Thyroid gland (tissue), 4 donors: ENCODE measurements at regions not wholly inside any gene's neighbourhood (a gene's known extent, or its start where the extent isn't known, plus 50 kb on each side); places are given as distances from the start of the nearest gene placed in this dataset.

ENCODE experiments used
- DNase-seq, 2 donors: peaks; one replicate each; pipeline ENCODE4 v3.0.0-alpha.2; 2019
- H3K27ac ChIP-seq, 3 donors: fragments of 200-600 bp; sonication (generic); 1 replicate in 2 of 3; 2 replicates in 1 of 3; pipeline ENCODE4 v1.5.1; 2016 to 2019; ENCODE audit warnings: mild to moderate bottlenecking in 1 of 3, moderate library complexity in 1 of 3
- H3K27me3 ChIP-seq: fragments of 200-600 bp; sonication (generic); one replicate; pipeline ENCODE4 v1.5.1; 2019
- H3K36me3 ChIP-seq, 2 donors: fragments of 200-600 bp; sonication (generic); one replicate each; pipeline ENCODE4 v1.5.1; 2016 to 2019
- H3K4me1 ChIP-seq, 2 donors: fragments of 200-600 bp; sonication (generic); one replicate each; pipeline ENCODE4 v1.5.1; 2017 to 2019
- H3K4me3 ChIP-seq, 3 donors: fragments of 200-600 bp; sonication (generic); replicated peaks in 1 of 3; 1 replicate in 2 of 3; 2 replicates in 1 of 3; pipeline ENCODE4 v1.5.1; 2016; ENCODE audit warnings: mild to moderate bottlenecking in 1 of 3
- H3K9me3 ChIP-seq: fragments of 200-600 bp; sonication (generic); one replicate; pipeline ENCODE4 v1.5.1; 2017
- POLR2A ChIP-seq, 2 donors: fragments of 450-650 bp; IDR thresholded peaks; one replicate each; pipeline ENCODE4 v1.6.1; 2017; ENCODE audit warnings: antibody characterized with exemption in 2 of 2, mild to moderate bottlenecking in 2 of 2, moderate library complexity in 1 of 2
- WGBS, 2 donors: methylation state at CpG; one replicate each; pipeline ENCODE4 v1.1.5; 2017; 5-methylcytosine and 5-hydroxymethylcytosine counted together
- intact Hi-C: fragments of 100-400 bp; cut with DNase I; formaldehyde crosslinking; loops from one replicate; pipeline ENCODE4 v1.15.1; 2023
- TF ChIP-seq, protein P1 (sequence below), 6 experiments: fragments of 200-600 bp in 3 of 6; fragments of 450-650 bp in 3 of 6; sonication (generic) in 3 of 6; IDR thresholded peaks; one replicate each; pipeline ENCODE4 v1.5.1; 2016 to 2019; ENCODE audit warnings: antibody characterized with exemption in 6 of 6, mild to moderate bottlenecking in 2 of 6, inconsistent platforms in 1 of 6, moderate library complexity in 1 of 6

GRCh38 chr4:173761938-173762337, 231.9 kb upstream of the HAND2 start:
- TF ChIP-seq, protein P1, sequence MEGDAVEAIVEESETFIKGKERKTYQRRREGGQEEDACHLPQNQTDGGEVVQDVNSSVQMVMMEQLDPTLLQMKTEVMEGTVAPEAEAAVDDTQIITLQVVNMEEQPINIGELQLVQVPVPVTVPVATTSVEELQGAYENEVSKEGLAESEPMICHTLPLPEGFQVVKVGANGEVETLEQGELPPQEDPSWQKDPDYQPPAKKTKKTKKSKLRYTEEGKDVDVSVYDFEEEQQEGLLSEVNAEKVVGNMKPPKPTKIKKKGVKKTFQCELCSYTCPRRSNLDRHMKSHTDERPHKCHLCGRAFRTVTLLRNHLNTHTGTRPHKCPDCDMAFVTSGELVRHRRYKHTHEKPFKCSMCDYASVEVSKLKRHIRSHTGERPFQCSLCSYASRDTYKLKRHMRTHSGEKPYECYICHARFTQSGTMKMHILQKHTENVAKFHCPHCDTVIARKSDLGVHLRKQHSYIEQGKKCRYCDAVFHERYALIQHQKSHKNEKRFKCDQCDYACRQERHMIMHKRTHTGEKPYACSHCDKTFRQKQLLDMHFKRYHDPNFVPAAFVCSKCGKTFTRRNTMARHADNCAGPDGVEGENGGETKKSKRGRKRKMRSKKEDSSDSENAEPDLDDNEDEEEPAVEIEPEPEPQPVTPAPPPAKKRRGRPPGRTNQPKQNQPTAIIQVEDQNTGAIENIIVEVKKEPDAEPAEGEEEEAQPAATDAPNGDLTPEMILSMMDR (IDR thresholded peaks at IDR 0.05): no peak
- TF ChIP-seq POLR2A (IDR thresholded peaks at IDR 0.05): no peak

DNA sequence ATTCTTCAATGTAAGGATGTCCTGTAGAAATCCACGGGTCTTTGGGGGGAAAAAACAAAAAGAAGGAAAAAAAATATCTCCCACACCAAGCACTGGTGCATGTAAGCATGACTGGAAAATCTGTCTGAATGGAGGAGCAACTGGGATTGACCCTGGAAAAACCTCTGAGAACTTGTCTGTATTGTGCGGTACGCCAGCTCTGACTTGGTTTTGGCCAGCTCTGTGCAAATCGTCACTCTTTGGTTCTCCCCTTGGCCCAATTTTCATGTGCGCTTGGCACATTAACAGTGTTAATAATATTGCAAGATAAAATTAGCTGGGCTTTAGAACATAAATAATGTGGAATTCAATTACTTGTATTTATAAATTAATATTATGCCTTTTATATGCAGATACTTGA, 231.2 kb upstream of the HAND2 start:
- intact Hi-C loops: no loop called here
- H3K9me3 ChIP-seq: no peaks in the 10 kb centered on the region
- WGBS, 2 donors: 82 to 89% methylated on average over 5 of the region's 5 CpGs
- H3K27me3 ChIP-seq: no peaks in the 10 kb centered on the region
- no peaks in the 10 kb centered on the region for H3K4me1 ChIP-seq
- no peak overlapping the region for H3K4me3 ChIP-seq
- no peak overlapping the region for H3K27ac ChIP-seq
- no peak for DNase-seq
- H3K36me3 ChIP-seq: no peaks in the 10 kb centered on the region
- TF ChIP-seq, protein P1 (IDR thresholded peaks at IDR 0.05): no peak
- TF ChIP-seq POLR2A (IDR thresholded peaks at IDR 0.05): no peak

More at GRCh38 chr4:173761938-173762337, 231.9 kb upstream of the HAND2 start:
- no peaks in the 10 kb centered on the region for H3K27me3 ChIP-seq
- H3K9me3 ChIP-seq: no peaks in the 10 kb centered on the region
- WGBS, 2 donors: 76% methylated on average over 5 of the region's 5 CpGs
- no peak for DNase-seq
- H3K36me3 ChIP-seq: no peaks in the 10 kb centered on the region
- H3K27ac ChIP-seq: no peak overlapping the region
- H3K4me1 ChIP-seq: no peaks in the 10 kb centered on the region
- intact Hi-C loops: no loop called here
- no peak overlapping the region for H3K4me3 ChIP-seq

- no peak overlapping the region for H3K27ac ChIP-seq
- no peak overlapping the region for H3K4me3 ChIP-seq
- TF ChIP-seq, protein P1 (IDR thresholded peaks at IDR 0.05): no peak
- no peak for TF ChIP-seq POLR2A (IDR thresholded peaks at IDR 0.05)
- DNase-seq: no peak
- 46 to 62% methylated on average over 1 of the region's 1 CpG for WGBS, 2 donors
- H3K9me3 ChIP-seq: no peaks in the 10 kb centered on the region
- no peaks in the 10 kb centered on the region for H3K36me3 ChIP-seq
- H3K4me1 ChIP-seq: no peaks in the 10 kb centered on the region
- intact Hi-C loops: no loop called here
- no peaks in the 10 kb centered on the region for H3K27me3 ChIP-seq
Measured at GRCh38 chr4:173758132-173758531, 228.1 kb upstream of the HAND2 start.

GRCh38 chr4:173753408-173753807, 223.4 kb upstream of the HAND2 start:
- Histone ChIP-seq H3K27me3 (no peaks in the 10 kb centered on the region), H3K9me3 (no peaks in the 10 kb centered on the region), H3K27ac (no peak overlapping the region), H3K4me3 (no peak overlapping the region), H3K4me1 (no peaks in the 10 kb centered on the region), H3K36me3 (no peaks in the 10 kb centered on the region)
- no peak for DNase-seq
- WGBS, 2 donors: 67 to 74% methylated on average over 1 of the region's 1 CpG
- intact Hi-C loops: no loop called here
- TF ChIP-seq POLR2A (IDR thresholded peaks at IDR 0.05): no peak
- TF ChIP-seq, protein P1 (IDR thresholded peaks at IDR 0.05): no peak

GRCh38 chr4:173752610-173753230, 222.7 kb upstream of the HAND2 start:
- H3K4me3 ChIP-seq: no peak overlapping the region
- TF ChIP-seq, protein P1 (IDR thresholded peaks at IDR 0.05): no peak
- TF ChIP-seq POLR2A (IDR thresholded peaks at IDR 0.05): no peak
- intact Hi-C loops: no loop called here
- no peaks in the 10 kb centered on the region for H3K4me1 ChIP-seq
- 38 to 45% methylated on average over 7 of the region's 7 CpGs for WGBS, 2 donors
- H3K9me3 ChIP-seq: no peaks in the 10 kb centered on the region
- DNase-seq: no peak
- no peaks in the 10 kb centered on the region for H3K36me3 ChIP-seq
- no peak overlapping the region for H3K27ac ChIP-seq
- no peaks in the 10 kb centered on the region for H3K27me3 ChIP-seq
